Neural cell (in vitro differentiated cells): ENCODE measurements at regions not wholly inside any gene's neighbourhood (a gene's known extent, or its start where the extent isn't known, plus 50 kb on each side); places are given as distances from the start of the nearest gene placed in this dataset.

ENCODE experiments used
- H2AFZ ChIP-seq: fragments of 200-600, 300-800 bp; sonication (generic), shearing (Covaris generic); 2 replicates; pipeline ENCODE4 v1.6.0; 2014; ENCODE audit warnings: low read depth, mild to moderate bottlenecking, antibody characterized with exemption, low read length, moderate library complexity
- H3F3A ChIP-seq: fragments of 200-600 bp; shearing (Covaris generic); 2 replicates; pipeline ENCODE4 v1.6.1; 2016; ENCODE audit warnings: mild to moderate bottlenecking, moderate library complexity, mixed read lengths, antibody characterized with exemption, low read length; ENCODE audit not compliant: insufficient read depth, poor library complexity, severe bottlenecking
- H3K27ac ChIP-seq: fragments of 200-600, 300-800 bp; sonication (generic), shearing (Covaris generic); 2 replicates; pipeline ENCODE4 v1.5.1; 2014; ENCODE audit warnings: mild to moderate bottlenecking, low read length, moderate library complexity
- H3K27me3 ChIP-seq: fragments of 300-800, 200-600 bp; sonication (generic), shearing (Covaris generic); 2 replicates; pipeline ENCODE4 v1.6.0; 2014; ENCODE audit warnings: mild to moderate bottlenecking, low read depth, low read length, moderate library complexity; ENCODE audit not compliant: insufficient read depth
- H3K36me3 ChIP-seq: fragments of 300-800, 200-600 bp; sonication (generic), shearing (Covaris generic); 2 replicates; pipeline ENCODE4 v1.5.1; 2014; ENCODE audit warnings: mild to moderate bottlenecking, antibody characterized with exemption, low read length, moderate library complexity; ENCODE audit not compliant: insufficient read depth
- H3K4me2 ChIP-seq: fragments of 300-800, 200-600 bp; sonication (generic), shearing (Covaris generic); 2 replicates; pipeline ENCODE4 v1.6.0; 2014; ENCODE audit warnings: mild to moderate bottlenecking, low read length
- H3K4me3 ChIP-seq: fragments of 300-800, 200-600 bp; sonication (generic), shearing (Covaris generic); 2 replicates; pipeline ENCODE4 v1.5.1; 2014; ENCODE audit warnings: mild to moderate bottlenecking, low read length, moderate library complexity
- H3K79me2 ChIP-seq: fragments of 200-600 bp; shearing (Covaris generic); replicated peaks from 2 replicates; pipeline ENCODE4 v1.6.0; 2014; ENCODE audit warnings: mild to moderate bottlenecking, low read length, moderate library complexity; ENCODE audit not compliant: insufficient read depth
- H3K9ac ChIP-seq: fragments of 300-800, 200-600 bp; sonication (generic), shearing (Covaris generic); 2 replicates; pipeline ENCODE4 v1.6.1; 2016; ENCODE audit warnings: mild to moderate bottlenecking, low read length, mixed read lengths
- H3K9me2 ChIP-seq: fragments of 200-600 bp; shearing (Covaris generic); 2 replicates; pipeline ENCODE4 v1.6.1; 2016; ENCODE audit warnings: mild to moderate bottlenecking, low read length, mixed read lengths; ENCODE audit not compliant: insufficient read depth
- H3K9me3 ChIP-seq: fragments of 200-600, 300-800 bp; sonication (generic), shearing (Covaris generic); 2 replicates; pipeline ENCODE4 v1.6.1; 2016; ENCODE audit warnings: mild to moderate bottlenecking, mixed run types, low read length, moderate library complexity, mixed read lengths
- H4K20me1 ChIP-seq: fragments of 200-600 bp; shearing (Covaris generic); 2 replicates; pipeline ENCODE4 v1.6.1; 2016; ENCODE audit warnings: mild to moderate bottlenecking, mixed run types; ENCODE audit not compliant: insufficient read depth
- EP300 ChIP-seq: fragments of 450-650 bp; conservative IDR thresholded peaks from 2 replicates; pipeline ENCODE4 v1.6.1; 2014; ENCODE audit warnings: antibody characterized with exemption, mild to moderate bottlenecking, moderate library complexity; ENCODE audit not compliant: poor library complexity, severe bottlenecking
- EZH2 ChIP-seq: fragments of 200-600, 300-800 bp; shearing (Covaris generic), sonication (generic); IDR thresholded peaks from 2 replicates; pipeline ENCODE4 v1.6.1; 2014; ENCODE audit warnings: antibody characterized with exemption, low read length, borderline replicate concordance, mild to moderate bottlenecking; ENCODE audit not compliant: insufficient read depth, poor library complexity, severe bottlenecking
- MXI1 ChIP-seq: fragments of 450-650 bp; conservative IDR thresholded peaks from 2 replicates; pipeline ENCODE4 v1.6.1; 2014; ENCODE audit warnings: antibody characterized with exemption, mild to moderate bottlenecking; ENCODE audit not compliant: poor library complexity, severe bottlenecking
- POLR2AphosphoS5 ChIP-seq: IDR thresholded peaks from 2 replicates; pipeline ENCODE4 v1.6.1; 2012
- RAD21 ChIP-seq: fragments of 450-650 bp; conservative IDR thresholded peaks from 2 replicates; pipeline ENCODE4 v1.6.1; 2014; ENCODE audit warnings: antibody characterized with exemption, mild to moderate bottlenecking, moderate library complexity
- SMC3 ChIP-seq: fragments of 450-650 bp; conservative IDR thresholded peaks from 2 replicates; pipeline ENCODE4 v1.6.1; 2014; ENCODE audit warnings: antibody characterized with exemption, mild to moderate bottlenecking, moderate library complexity; ENCODE audit not compliant: poor library complexity
- TAF1 ChIP-seq: IDR thresholded peaks from 2 replicates; pipeline ENCODE4 v1.6.1; 2012; ENCODE audit warnings: low read depth
- TF ChIP-seq, protein P1 (sequence below): IDR thresholded peaks from 2 replicates; pipeline ENCODE4 v1.6.1; 2012; ENCODE audit warnings: borderline replicate concordance
- TF ChIP-seq, protein P2 (sequence below): fragments of 450-650 bp; IDR thresholded peaks from 2 replicates; pipeline ENCODE4 v1.5.1; 2014; ENCODE audit warnings: antibody characterized with exemption, mild to moderate bottlenecking, moderate library complexity; ENCODE audit not compliant: poor library complexity, severe bottlenecking

DNA sequence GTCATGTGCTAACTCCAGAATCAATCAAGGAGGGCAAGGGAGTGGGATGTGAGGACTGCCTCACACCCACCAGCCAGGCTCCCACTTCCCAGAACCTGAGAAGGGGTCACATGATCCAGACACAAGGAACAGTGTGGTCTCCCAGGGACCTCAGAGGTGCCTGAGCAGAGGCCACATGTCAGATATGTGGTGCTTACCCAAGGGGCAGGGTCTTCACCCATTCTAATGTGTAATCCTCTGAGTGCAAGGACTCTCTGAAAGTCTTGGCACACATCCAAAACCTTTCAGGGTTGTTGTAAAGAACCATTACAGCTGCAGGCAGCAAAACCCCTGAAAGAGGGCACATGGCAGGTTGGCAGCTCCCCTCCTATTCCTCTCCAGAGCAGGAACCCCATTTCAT lies 656.6 kb downstream of the UQCRFS1 start:
- no peaks in the 10 kb centered on the region for H3K27me3 ChIP-seq
- no peak overlapping the region for H3K4me3 ChIP-seq
- H3K9me2 ChIP-seq = no peaks in the 10 kb centered on the region
- no peak overlapping the region for H3K27ac ChIP-seq
- no peaks in the 10 kb centered on the region for H4K20me1 ChIP-seq
- TF ChIP-seq, protein P1, sequence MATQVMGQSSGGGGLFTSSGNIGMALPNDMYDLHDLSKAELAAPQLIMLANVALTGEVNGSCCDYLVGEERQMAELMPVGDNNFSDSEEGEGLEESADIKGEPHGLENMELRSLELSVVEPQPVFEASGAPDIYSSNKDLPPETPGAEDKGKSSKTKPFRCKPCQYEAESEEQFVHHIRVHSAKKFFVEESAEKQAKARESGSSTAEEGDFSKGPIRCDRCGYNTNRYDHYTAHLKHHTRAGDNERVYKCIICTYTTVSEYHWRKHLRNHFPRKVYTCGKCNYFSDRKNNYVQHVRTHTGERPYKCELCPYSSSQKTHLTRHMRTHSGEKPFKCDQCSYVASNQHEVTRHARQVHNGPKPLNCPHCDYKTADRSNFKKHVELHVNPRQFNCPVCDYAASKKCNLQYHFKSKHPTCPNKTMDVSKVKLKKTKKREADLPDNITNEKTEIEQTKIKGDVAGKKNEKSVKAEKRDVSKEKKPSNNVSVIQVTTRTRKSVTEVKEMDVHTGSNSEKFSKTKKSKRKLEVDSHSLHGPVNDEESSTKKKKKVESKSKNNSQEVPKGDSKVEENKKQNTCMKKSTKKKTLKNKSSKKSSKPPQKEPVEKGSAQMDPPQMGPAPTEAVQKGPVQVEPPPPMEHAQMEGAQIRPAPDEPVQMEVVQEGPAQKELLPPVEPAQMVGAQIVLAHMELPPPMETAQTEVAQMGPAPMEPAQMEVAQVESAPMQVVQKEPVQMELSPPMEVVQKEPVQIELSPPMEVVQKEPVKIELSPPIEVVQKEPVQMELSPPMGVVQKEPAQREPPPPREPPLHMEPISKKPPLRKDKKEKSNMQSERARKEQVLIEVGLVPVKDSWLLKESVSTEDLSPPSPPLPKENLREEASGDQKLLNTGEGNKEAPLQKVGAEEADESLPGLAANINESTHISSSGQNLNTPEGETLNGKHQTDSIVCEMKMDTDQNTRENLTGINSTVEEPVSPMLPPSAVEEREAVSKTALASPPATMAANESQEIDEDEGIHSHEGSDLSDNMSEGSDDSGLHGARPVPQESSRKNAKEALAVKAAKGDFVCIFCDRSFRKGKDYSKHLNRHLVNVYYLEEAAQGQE = no peak
- no peak for TF ChIP-seq EP300
- TF ChIP-seq EZH2 = no peak
- no peak for TF ChIP-seq RAD21
- no peak for TF ChIP-seq SMC3
- TF ChIP-seq POLR2AphosphoS5 = no peak
- TF ChIP-seq, protein P2, sequence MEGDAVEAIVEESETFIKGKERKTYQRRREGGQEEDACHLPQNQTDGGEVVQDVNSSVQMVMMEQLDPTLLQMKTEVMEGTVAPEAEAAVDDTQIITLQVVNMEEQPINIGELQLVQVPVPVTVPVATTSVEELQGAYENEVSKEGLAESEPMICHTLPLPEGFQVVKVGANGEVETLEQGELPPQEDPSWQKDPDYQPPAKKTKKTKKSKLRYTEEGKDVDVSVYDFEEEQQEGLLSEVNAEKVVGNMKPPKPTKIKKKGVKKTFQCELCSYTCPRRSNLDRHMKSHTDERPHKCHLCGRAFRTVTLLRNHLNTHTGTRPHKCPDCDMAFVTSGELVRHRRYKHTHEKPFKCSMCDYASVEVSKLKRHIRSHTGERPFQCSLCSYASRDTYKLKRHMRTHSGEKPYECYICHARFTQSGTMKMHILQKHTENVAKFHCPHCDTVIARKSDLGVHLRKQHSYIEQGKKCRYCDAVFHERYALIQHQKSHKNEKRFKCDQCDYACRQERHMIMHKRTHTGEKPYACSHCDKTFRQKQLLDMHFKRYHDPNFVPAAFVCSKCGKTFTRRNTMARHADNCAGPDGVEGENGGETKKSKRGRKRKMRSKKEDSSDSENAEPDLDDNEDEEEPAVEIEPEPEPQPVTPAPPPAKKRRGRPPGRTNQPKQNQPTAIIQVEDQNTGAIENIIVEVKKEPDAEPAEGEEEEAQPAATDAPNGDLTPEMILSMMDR = no peak
- TF ChIP-seq MXI1 = no peak
- TF ChIP-seq TAF1 = no peak
- no peaks in the 10 kb centered on the region for H3F3A ChIP-seq
- no peak overlapping the region for H3K9ac ChIP-seq
- no peaks in the 10 kb centered on the region for H3K36me3 ChIP-seq
- no peaks in the 10 kb centered on the region for H3K9me3 ChIP-seq
- no peak overlapping the region for H2AFZ ChIP-seq
- H3K79me2 ChIP-seq = no peaks in the 10 kb centered on the region
- H3K4me2 ChIP-seq = no peak overlapping the region

DNA sequence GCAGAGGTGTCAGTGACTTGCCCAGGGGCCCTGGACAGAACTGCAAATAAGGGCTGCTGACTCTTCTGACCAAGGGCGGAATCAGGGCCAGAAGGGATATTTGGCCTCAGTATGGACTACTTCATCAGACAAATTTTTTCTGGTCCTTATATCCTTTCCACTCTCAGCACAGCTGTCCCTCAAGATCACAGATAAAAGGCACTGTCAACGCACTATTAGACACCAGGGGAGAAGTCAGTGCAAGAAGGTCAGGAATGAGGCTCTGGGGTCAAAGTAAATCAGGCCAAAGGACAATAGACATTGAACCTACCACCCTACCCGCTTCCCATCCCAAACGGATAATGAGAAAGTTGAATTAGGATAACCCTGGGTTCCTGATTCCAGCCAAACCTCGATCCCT lies 657.6 kb downstream of the UQCRFS1 start:
- TF ChIP-seq MXI1 (no peak), EZH2 (no peak), EP300 (no peak)
- no peaks in the 10 kb centered on the region for H3K79me2 ChIP-seq
- H3K4me3 ChIP-seq = no peak overlapping the region
- no peaks in the 10 kb centered on the region for H4K20me1 ChIP-seq
- H3K27ac ChIP-seq = no peak overlapping the region
- H3K36me3 ChIP-seq = no peaks in the 10 kb centered on the region
- H3F3A ChIP-seq = no peaks in the 10 kb centered on the region
- no peaks in the 10 kb centered on the region for H3K27me3 ChIP-seq
- no peak overlapping the region for H3K4me2 ChIP-seq
- no peaks in the 10 kb centered on the region for H3K9me2 ChIP-seq
- H2AFZ ChIP-seq = no peak overlapping the region
- no peaks in the 10 kb centered on the region for H3K9me3 ChIP-seq
- H3K9ac ChIP-seq = no peak overlapping the region
